ENCODE measurements at regions not wholly inside any gene's neighbourhood (a gene's known extent, or its start where the extent isn't known, plus 50 kb on each side); places are given as distances from the start of the nearest gene placed in this dataset.

- Histone ChIP-seq H3K9me3 (ENCODE audit: control insufficient read depth, low read depth, low read length) (no peaks in the 10 kb centered on the region), H4K8ac (replicated peaks; ENCODE audit: insufficient read length, low read depth, low read length) (no peak overlapping the region), H3T11ph (ENCODE audit: low read length) (no peak overlapping the region), H2BK120ac (ENCODE audit: low read depth, low read length, poor library complexity, severe bottlenecking) (no peak overlapping the region), H2AK5ac (ENCODE audit: insufficient read length, low read length) (no peak overlapping the region), H2BK5ac (ENCODE audit: insufficient read length, low read length) (no peak overlapping the region), H4K20me1 (ENCODE audit: control insufficient read depth, insufficient read depth, insufficient read length) (no peaks in the 10 kb centered on the region), H3K56ac (ENCODE audit: insufficient read length, low read depth, low read length) (no peak overlapping the region), H3K4me2 (ENCODE audit: insufficient read depth, insufficient read length, low read length) (no peak overlapping the region), H4K5ac (ENCODE audit: insufficient read length, low read depth, low read length) (no peak overlapping the region), H3K27me3 (ENCODE audit: insufficient read depth, low read length) (no peaks in the 10 kb centered on the region), H3K79me1 (ENCODE audit: insufficient read depth, low read depth, low read length, poor library complexity, severe bottlenecking) (no peaks in the 10 kb centered on the region), H3K27ac (ENCODE audit: insufficient read length, low read depth, low read length) (no peak overlapping the region), H3K23ac (ENCODE audit: insufficient read length, low read depth, low read length) (no peak overlapping the region), H4K91ac (ENCODE audit: insufficient read length, low read depth, low read length) (no peak overlapping the region), H2AFZ (ENCODE audit: low read length) (no peak overlapping the region), H3K9ac (ENCODE audit: extremely low read depth, insufficient read length, low read length) (no peak overlapping the region), H2BK20ac (ENCODE audit: low read depth, low read length, poor library complexity, severe bottlenecking) (no peak overlapping the region), H3K23me2 (ENCODE audit: insufficient read length, low read depth, low read length, poor library complexity, severe bottlenecking) (no peaks in the 10 kb centered on the region), H3K14ac (ENCODE audit: insufficient read depth, low read length) (no peak overlapping the region), H3K18ac (ENCODE audit: insufficient read length, low read depth, low read length) (no peak overlapping the region), H3K79me2 (ENCODE audit: insufficient read depth, low read length) (no peaks in the 10 kb centered on the region), H2BK15ac (ENCODE audit: low read depth, low read length) (no peak overlapping the region), H3K4ac (ENCODE audit: low read depth, low read length) (no peak overlapping the region), H2BK12ac (ENCODE audit: insufficient read length, low read depth, low read length) (no peak overlapping the region), H3K4me1 (ENCODE audit: insufficient read depth, low read length) (no peaks in the 10 kb centered on the region; the same call in 1 of the 2 replicates)
- H3K4me3 Mint-ChIP-seq: no peak overlapping the region
- DNase-seq: no peak
- H3K36me3 Mint-ChIP-seq (ENCODE audit: insufficient read depth in 1 of 3, low read depth in 3 of 3): no peaks in the 10 kb centered on the region
- no CpG with 5 or more reads among the region's 2 CpGs for WGBS (ENCODE audit: extremely low coverage, insufficient read length, low lambda C conversion rate)
- peaks cover 0 to 3% of the 10 kb centered on the region in 2 experiments; a peak in 1 of 5 replicates for H3K9me3 Mint-ChIP-seq
- H3K27ac Mint-ChIP-seq: no peak overlapping the region
- peaks cover 0 to 3% of the 10 kb centered on the region in 2 experiments; a peak in 2 of 4 replicates for H3K4me1 Mint-ChIP-seq
- no peaks in the 10 kb centered on the region; the same call in 1 of the 2 replicates for H3K27me3 Mint-ChIP-seq (ENCODE audit: low read depth)
- no peak for TF ChIP-seq CTCF (conservative IDR thresholded peaks at IDR 0.05)
These were observed 132.8 kb upstream of the ACVR2A start for GRCh38 chr2:147712051-147712450.
